AG04449 (cell line): ENCODE measurements at regions not wholly inside any gene's neighbourhood (a gene's known extent, or its start where the extent isn't known, plus 50 kb on each side); places are given as distances from the start of the nearest gene placed in this dataset.

Source experiments
- CTCF ChIA-PET: fragments of 350-600 bp; formaldehyde crosslinking; extraction: SDS; loops from one replicate; lab custom pipeline; 2021; ENCODE audit warnings: antibody characterized with exemption; lab: Yijun Ruan, JAX
- POLR2A ChIA-PET: fragments of 400-600, 350-600 bp; formaldehyde crosslinking; extraction: SDS; loops from one replicate; lab custom pipeline; 2020; ENCODE audit warnings: antibody characterized with exemption, inconsistent platforms; lab: Yijun Ruan, JAX
- DNase-seq: peaks from one replicate; pipeline ENCODE4 v3.0.0-alpha.2; 2010; ENCODE audit warnings: low read depth, low spot score
- H3K4me3 ChIP-seq: 2 replicates; pipeline ENCODE4 v1.5.1; 2011; ENCODE audit warnings: low read depth, mild to moderate bottlenecking, control low read depth, low read length
- TF ChIP-seq, protein P1 (sequence below): IDR thresholded peaks from one replicate; pipeline ENCODE4 v1.5.1; 2011; ENCODE audit warnings: mild to moderate bottlenecking, moderate library complexity, low read length, control low read depth, inconsistent platforms; ENCODE audit not compliant: insufficient read depth; ENCODE audit errors: missing control alignments

- CTCF ChIA-PET = no interaction called here
- POLR2A ChIA-PET = no interaction called here
- no peak for DNase-seq
Measured at GRCh38 chrX:1031521-1032430, 180.7 kb downstream of the CRLF2 start.

GRCh38 chrX:1029494-1029893 lies 183.0 kb downstream of the CRLF2 start:
- no peak for DNase-seq
- no peak overlapping the region for H3K4me3 ChIP-seq
- TF ChIP-seq, protein P1, sequence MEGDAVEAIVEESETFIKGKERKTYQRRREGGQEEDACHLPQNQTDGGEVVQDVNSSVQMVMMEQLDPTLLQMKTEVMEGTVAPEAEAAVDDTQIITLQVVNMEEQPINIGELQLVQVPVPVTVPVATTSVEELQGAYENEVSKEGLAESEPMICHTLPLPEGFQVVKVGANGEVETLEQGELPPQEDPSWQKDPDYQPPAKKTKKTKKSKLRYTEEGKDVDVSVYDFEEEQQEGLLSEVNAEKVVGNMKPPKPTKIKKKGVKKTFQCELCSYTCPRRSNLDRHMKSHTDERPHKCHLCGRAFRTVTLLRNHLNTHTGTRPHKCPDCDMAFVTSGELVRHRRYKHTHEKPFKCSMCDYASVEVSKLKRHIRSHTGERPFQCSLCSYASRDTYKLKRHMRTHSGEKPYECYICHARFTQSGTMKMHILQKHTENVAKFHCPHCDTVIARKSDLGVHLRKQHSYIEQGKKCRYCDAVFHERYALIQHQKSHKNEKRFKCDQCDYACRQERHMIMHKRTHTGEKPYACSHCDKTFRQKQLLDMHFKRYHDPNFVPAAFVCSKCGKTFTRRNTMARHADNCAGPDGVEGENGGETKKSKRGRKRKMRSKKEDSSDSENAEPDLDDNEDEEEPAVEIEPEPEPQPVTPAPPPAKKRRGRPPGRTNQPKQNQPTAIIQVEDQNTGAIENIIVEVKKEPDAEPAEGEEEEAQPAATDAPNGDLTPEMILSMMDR = no peak
- ChIA-PET CTCF (no interaction called here), POLR2A (no interaction called here)

More at GRCh38 chrX:1031521-1032430, 180.7 kb downstream of the CRLF2 start:
- no peak overlapping the region for H3K4me3 ChIP-seq
- TF ChIP-seq, protein P1 = no peak

GRCh38 chrX:1027680-1028079 lies 184.8 kb downstream of the CRLF2 start:
- no peak for DNase-seq
- no peak overlapping the region for H3K4me3 ChIP-seq
- TF ChIP-seq, protein P1 = no peak
- ChIA-PET POLR2A (no interaction called here), CTCF (no interaction called here)

- H3K4me3 ChIP-seq = no peak overlapping the region
- POLR2A ChIA-PET = no interaction called here
- no peak for DNase-seq
- TF ChIP-seq, protein P1 = no peak
- CTCF ChIA-PET = no interaction called here
Measured at GRCh38 chrX:1027133-1027532, 185.3 kb downstream of the CRLF2 start.

DNA sequence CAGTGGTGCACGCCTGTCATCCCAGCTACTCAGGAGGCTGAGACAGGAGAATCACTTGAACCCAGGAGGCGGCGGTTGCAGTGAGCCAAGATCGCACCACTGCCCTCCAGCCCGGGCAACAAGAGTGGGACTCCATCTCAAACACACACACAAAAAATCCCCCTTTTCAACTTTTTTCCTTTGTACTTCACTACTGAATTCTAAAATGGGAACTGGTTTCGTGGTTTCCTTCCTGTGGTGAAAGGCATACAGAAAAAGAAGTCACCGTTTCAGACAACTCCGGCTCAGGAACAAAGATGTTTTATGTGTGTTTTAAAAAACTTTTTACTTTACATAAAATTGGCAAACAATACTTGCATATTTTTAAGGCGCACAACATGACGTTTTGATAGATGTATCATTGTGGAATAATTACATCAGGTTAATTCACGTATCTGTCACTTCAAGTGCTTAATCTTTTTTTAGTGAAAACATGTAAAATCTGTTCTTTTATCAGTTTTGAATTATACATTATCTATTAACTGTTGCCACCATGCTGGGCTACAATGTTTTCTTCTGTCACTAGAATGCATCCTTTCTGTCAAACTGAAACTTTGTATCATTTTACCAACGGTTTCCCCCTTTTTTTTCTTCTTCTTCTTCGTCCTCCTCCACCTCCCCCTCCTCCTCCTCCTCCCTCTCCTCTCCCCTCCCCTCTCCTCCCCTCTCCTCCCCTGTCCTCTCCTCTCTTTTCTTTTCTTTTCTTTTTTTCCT lies 186.0 kb downstream of the CRLF2 start:
- no peak for DNase-seq
- ChIA-PET POLR2A (no interaction called here), CTCF (no interaction called here)
- no peak overlapping the region for H3K4me3 ChIP-seq
- TF ChIP-seq, protein P1 = no peak

GRCh38 chrX:1025413-1025812 lies 187.0 kb downstream of the CRLF2 start:
- DNase-seq = no peak
- ChIA-PET POLR2A (no interaction called here), CTCF (no interaction called here)
- no peak overlapping the region for H3K4me3 ChIP-seq
- TF ChIP-seq, protein P1 = no peak
